MM.1S (cell line): ENCODE measurements at regions not wholly inside any gene's neighbourhood (a gene's known extent, or its start where the extent isn't known, plus 50 kb on each side); places are given as distances from the start of the nearest gene placed in this dataset.

ENCODE experiments used
- EZH2 ChIP-seq: fragments of 300-600 bp; sonication (generic); optimal IDR thresholded peaks from 2 replicates; pipeline ENCODE3; 2017; ENCODE audit warnings: low read depth, mild to moderate bottlenecking, antibody characterized with exemption, low read length, mixed read lengths
- TF ChIP-seq, protein P1 (sequence below): fragments of 300-600 bp; sonication (generic); IDR thresholded peaks from 2 replicates; pipeline ENCODE4 v1.5.1; 2016; ENCODE audit warnings: antibody characterized with exemption, low read length, mixed read lengths

DNA sequence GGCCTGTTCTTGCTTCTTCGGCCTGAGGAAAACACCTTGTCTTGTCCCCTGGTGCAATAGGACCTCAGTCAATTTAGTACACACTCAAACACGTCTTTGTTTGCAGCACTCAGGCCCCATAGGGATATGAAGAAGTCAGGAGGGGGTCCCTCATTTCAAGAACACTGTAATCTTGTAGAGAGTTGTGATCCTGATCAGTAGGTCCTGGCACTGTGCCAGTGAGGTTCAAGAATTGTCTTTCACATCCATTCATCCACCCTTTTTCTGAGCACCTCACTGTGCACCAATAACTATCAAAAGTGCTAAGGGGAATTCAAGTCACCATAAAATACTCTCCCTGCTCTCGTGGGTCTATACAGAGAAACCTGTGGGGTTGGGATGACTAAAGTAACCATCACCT, 131.4 kb upstream of the LHCGR start:
- TF ChIP-seq, protein P1, sequence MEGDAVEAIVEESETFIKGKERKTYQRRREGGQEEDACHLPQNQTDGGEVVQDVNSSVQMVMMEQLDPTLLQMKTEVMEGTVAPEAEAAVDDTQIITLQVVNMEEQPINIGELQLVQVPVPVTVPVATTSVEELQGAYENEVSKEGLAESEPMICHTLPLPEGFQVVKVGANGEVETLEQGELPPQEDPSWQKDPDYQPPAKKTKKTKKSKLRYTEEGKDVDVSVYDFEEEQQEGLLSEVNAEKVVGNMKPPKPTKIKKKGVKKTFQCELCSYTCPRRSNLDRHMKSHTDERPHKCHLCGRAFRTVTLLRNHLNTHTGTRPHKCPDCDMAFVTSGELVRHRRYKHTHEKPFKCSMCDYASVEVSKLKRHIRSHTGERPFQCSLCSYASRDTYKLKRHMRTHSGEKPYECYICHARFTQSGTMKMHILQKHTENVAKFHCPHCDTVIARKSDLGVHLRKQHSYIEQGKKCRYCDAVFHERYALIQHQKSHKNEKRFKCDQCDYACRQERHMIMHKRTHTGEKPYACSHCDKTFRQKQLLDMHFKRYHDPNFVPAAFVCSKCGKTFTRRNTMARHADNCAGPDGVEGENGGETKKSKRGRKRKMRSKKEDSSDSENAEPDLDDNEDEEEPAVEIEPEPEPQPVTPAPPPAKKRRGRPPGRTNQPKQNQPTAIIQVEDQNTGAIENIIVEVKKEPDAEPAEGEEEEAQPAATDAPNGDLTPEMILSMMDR, result no peak
- no peak for TF ChIP-seq EZH2
